ENCODE measurements at regions not wholly inside any gene's neighbourhood (a gene's known extent, or its start where the extent isn't known, plus 50 kb on each side); places are given as distances from the start of the nearest gene placed in this dataset.

- DNase-seq (ENCODE audit: low spot score): no peak
Observed at GRCh38 chr4:41859087-41859486, 76.1 kb upstream of the TMEM33 start.

- DNase-seq (ENCODE audit: low spot score): no peak
Observed at GRCh38 chr4:41857226-41857641, 78.0 kb upstream of the TMEM33 start.

- DNase-seq (ENCODE audit: low spot score): no peak
Observed at GRCh38 chr4:41856797-41857196, 78.4 kb upstream of the TMEM33 start.

- no peak for DNase-seq (ENCODE audit: low spot score)
Observed at GRCh38 chr4:41853973-41854372, 81.3 kb upstream of the TMEM33 start.

- no peak for DNase-seq (ENCODE audit: low spot score)
Observed at GRCh38 chr4:41852229-41852628, 83.0 kb upstream of the TMEM33 start.

GRCh38 chr4:41851621-41852020, 83.6 kb upstream of the TMEM33 start:
- no peak for DNase-seq (ENCODE audit: low spot score)

GRCh38 chr4:41844327-41844726, 90.9 kb upstream of the TMEM33 start:
- DNase-seq (ENCODE audit: low spot score): no peak

- no peak for DNase-seq (ENCODE audit: low spot score)
Observed at GRCh38 chr4:41839916-41840854, 91.7 kb upstream of the PHOX2B start.

GRCh38 chr4:41838590-41838989, 90.1 kb upstream of the PHOX2B start:
- no peak for DNase-seq (ENCODE audit: low spot score)

- no peak for DNase-seq (ENCODE audit: low spot score)
Observed at GRCh38 chr4:41835321-41835995, 86.9 kb upstream of the PHOX2B start.

- DNase-seq (ENCODE audit: low spot score): no peak
Observed at GRCh38 chr4:41832961-41833360, 84.4 kb upstream of the PHOX2B start.

- DNase-seq (ENCODE audit: low spot score): no peak
Observed at GRCh38 chr4:41822325-41822724, 73.8 kb upstream of the PHOX2B start.

- no peak for DNase-seq (ENCODE audit: low spot score)
Observed at GRCh38 chr4:41820473-41820872, 71.9 kb upstream of the PHOX2B start.

- DNase-seq (ENCODE audit: low spot score): no peak
Observed at GRCh38 chr4:41819621-41820020, 71.1 kb upstream of the PHOX2B start.

GRCh38 chr4:41815473-41815872, 66.9 kb upstream of the PHOX2B start:
- no peak for DNase-seq (ENCODE audit: low spot score)

GRCh38 chr4:41814565-41814964, 66.0 kb upstream of the PHOX2B start:
- DNase-seq (ENCODE audit: low spot score): no peak

GRCh38 chr4:41806807-41807206, 58.3 kb upstream of the PHOX2B start:
- no peak for DNase-seq (ENCODE audit: low spot score)

GRCh38 chr4:41802590-41802989, 54.1 kb upstream of the PHOX2B start:
- no peak for DNase-seq (ENCODE audit: low spot score)

- no peak for DNase-seq (ENCODE audit: low spot score)
Observed at GRCh38 chr4:41799126-41799525, 50.6 kb upstream of the PHOX2B start.
